GM19467 (cell line): ENCODE measurements at regions not wholly inside any gene's neighbourhood (a gene's known extent, or its start where the extent isn't known, plus 50 kb on each side); places are given as distances from the start of the nearest gene placed in this dataset.

ENCODE experiments used
- ATAC-seq: cut with Tn5 transposase; IDR thresholded peaks from one replicate; pipeline ENCODE4 v1.9.1; 2021; ENCODE audit warnings: mild to moderate bottlenecking, moderate library complexity; ENCODE audit not compliant: unreplicated experiment

DNA sequence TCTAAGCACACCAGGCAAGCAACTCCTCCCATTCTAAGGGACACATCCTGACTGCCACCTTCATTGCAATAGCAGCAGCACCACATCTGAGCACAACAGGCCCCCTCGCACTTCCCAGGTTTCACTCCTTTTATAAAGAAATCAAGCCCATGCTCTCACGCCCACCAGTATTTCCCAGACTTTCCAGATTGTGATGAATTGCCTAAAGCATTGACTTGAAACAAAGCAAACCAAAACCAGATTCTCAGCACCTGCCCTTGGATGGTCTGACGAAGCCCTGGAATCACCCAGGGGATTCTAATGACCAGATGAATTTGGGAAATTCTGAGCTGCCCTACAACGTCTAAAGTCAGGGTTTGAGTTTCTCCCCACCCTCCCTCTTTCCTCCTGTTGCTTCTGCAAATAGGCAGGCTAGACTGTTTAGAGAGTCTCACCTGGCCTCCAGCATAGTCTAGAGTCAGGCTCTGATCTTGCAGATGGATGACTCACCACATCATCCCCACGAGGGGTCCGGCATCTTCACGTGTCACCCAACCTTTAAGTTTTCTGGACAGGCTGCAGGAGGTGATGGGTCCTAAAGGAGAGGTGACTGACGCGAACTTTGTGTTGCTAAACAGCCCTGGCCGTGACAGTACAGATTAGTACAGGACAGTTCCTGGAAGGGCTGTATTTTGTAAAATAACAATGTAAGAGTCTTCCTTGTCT, 198.0 kb downstream of the SKIDA1 start:
- no peak for ATAC-seq

DNA sequence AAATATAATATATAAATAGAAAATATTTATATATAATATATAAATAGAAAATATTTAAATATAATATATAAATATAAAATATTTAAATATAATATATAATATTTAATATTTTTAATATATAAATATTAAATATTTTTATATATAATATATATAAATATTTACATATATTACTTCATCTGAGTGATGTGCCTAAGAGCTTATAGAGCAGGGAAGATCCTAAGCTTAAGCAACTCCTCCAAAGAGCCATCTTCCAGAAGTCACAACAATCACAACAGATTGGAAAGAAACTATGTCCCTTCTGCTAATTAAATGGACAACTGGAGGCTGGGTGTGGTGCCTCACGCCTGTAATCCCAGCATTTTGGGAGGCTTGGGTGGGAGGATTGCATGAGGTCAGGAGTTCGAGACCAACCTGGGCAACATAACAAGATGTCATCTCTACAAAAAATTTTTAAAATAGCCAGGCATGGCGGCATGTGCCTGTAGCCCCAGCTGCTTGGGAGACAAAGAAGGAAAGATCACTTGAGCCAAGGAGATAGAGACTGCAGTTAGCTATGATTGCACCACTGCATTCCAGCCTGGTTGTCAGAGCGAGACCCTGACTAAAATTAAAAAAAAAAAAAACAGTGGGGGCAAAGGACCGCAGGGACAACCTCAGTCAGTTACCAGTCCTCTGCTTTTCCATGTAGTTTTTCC, 198.7 kb downstream of the SKIDA1 start:
- ATAC-seq = no peak

DNA sequence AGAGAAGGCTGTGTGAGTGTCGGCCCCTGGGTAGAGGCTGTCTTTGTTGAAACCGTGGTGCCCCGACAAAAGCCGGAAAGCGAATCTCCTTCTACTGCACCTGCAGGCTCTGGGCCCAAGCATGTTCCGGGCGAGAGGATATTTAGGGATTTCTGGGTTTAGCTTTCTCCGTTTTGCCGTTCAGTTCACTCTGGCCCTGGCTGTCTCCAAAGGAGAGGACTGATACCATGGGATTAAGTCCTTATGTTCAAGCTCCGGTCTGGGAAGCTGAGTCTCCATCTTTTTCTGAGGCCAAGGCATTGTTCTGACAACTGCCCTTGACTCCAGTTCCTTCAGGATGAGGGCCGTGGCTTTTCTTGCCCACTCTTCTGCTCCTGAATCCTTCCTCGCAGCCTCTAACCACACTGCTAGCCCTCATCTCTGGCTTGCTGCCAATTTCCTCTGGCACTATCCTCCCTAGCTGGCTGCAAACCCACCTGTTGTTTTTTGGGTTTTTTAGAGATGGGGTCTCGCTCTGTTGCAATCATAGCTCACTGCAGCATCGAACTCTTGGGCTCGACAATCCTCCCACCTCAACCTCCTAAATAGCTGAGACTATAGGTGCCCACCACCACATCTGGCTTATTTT, 206.8 kb downstream of the SKIDA1 start:
- ATAC-seq = no peak

DNA sequence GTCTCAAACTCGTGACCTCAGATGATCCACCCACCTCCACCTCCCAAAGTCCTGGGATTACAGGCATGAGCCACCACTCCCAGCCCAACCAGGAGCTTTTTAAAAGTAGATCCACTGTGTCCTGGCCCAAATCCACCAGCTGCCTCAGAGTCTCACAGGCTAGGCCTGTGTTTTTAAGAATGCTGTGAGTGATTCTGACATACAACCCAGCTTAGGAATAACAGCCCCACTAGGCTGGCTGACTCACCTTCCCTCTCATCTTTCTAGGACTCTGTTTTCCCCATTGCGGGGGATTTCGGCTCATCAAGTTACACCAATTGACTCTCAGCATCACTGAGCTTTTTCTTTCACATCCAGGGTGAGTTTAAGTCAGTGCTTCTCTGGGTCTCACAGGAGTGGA, 207.6 kb downstream of the SKIDA1 start:
- no peak for ATAC-seq

DNA sequence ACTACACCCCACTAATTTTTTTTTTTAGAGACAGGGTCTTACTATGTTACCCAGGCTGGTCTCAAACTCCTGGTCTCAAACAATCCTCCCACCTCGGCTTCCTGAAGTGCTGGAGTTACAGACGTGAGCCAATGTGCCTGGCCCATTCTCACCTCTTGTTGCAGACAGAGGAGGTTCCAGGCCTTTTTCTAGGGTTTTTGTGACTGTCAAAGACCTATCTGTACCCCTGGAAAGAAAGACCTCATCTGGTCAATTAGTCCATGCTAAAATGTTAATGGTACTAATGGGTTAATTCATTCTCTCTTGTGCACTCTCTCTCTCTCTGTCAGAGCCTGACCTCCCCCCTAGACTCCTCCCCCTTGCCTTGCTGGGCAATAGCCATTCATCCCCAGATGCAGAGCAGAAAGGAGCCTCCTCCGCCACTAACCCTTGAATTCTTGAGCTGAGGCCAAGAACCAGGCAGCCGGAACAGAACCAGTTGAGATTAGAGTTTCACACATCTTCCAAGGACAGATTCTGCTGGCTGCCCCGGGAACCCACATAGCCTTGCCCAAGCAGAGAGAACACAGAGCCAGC, 209.7 kb downstream of the SKIDA1 start:
- no peak for ATAC-seq

DNA sequence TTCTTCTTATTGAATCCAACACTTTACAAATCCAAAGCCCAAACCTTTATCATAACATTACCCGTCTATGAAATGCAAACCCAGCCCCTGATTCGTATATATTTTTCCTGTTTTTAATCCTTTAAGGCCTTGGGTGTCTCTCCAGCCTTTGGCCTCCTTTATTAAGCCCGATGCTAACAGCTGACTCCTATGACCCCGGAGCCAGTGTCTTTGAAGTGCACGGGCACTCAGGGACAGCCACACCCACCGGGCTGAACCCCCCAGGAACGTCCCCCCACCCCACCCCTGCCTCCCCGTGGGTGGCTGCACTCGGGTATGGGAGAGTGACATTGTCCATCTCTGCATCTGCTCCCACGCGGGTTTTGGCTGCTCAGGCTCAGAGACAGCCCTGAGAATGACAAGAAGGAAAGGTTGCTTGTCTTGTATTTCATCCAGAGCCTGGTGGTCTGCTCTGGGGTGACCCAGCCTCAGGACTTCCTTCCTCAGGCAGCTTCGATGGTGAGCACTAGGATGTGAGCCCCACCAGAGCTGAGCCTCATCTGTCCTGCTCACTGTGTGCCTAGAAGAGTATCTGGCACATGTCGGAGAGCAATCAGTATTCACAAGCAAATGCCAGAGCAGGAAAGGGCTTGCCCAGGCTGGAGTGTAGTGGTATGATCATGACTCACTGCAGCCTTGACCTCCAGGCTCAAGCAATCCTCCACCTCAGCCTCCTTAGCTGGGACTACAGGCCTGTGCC, 210.4 kb downstream of the SKIDA1 start:
- ATAC-seq = no peak

DNA sequence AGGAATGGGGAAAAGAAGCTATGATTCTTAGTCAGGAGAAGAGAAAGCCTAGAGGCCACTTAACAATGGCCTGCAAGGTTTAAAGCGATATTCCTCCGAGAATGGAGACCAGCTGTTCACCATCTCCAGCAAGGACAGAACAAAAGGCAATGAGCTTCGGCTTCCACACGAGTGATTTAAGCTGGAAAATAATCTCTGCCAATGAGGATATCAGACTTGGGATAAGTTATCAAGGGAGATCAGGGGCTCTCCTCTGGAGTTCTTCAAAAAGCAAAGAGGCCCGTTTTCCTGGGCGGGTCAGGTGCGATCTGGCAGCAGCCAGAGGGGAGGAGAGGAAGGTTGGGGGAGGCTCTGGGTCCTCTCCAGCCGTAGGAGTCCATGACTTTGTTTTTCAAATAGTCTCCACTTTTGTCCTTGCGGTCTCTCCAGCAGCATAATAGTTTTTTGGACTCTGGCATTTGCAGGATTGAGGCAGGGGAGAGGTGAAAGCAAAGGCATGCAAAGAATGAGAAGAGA, 211.3 kb downstream of the SKIDA1 start:
- ATAC-seq = no peak

DNA sequence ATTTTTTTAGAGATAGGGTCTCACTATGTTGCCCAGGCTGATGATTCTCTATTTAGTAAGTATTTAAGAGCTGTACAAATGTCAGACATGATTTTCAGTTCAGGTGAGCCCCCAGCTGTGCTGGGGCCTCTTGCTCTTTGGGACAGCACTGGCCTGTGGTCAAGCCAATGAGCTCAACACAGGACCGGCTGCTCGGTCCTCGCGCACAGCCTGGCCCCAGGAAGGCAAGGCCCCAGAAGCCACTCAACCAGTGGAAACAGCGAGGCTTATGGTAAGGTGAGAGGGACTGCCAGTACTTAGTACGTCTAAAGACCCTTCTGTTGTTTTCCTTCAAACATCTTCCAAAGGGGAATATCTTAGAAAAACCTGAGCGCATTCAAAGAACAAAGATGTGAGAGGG, 211.8 kb downstream of the SKIDA1 start:
- no peak for ATAC-seq

DNA sequence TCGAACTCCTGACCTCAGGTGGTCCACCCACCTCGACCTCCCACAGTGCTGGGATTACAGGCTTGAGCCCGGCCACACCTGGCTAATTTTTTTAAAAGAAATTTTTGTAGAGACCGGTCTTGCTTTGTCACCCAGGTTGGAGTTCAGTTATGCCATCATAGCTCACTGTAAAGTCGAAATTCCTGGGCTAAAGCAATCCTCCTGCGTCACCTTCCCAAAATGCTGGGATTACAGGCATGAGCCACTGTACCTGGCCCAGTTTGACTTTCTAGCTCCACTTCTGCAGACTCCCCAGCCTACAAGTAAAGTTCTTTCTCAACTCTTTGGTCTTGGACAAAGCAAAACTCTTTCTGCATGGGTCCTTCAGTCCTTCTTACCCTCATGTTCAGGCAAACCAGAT, 214.1 kb downstream of the SKIDA1 start:
- ATAC-seq = no peak

DNA sequence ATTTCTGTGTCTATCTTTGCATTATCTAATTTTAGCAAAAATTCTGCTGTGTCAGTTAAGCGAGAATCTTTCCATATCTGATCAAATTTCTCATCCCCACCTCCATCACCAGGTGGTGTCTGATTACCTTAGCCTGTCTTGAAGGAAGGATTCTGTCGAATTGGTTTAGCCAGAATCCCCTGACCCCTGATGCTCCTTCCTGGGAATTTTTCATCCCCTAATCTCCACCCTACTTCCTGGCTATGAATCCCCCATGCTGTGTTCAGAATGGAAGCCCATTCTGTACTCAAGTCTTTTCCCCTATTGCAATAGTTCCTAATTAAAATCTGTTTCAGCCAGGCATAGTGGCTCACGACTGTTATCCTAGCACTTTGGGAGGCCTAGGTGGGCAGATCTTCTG, 216.1 kb downstream of the SKIDA1 start:
- ATAC-seq = no peak

DNA sequence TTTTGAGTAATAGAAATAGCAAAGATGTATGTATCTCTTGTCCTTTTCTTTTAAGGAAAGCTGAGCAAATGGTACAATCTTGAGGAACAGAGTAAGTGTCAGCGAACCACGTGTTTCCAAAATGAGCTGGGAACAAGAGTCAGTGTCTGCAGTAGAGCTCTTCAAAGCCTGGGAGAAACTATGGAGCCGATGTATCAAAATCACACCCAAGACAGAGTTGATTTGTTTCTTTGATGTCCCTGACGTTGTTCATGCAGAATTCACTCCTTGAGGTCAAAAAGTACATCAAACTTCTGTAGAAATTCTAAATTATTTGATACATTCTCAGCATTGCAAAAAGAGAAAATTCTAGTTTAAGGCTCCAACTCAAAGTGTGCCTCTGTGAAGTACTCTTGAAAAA, 216.5 kb downstream of the SKIDA1 start:
- no peak for ATAC-seq

DNA sequence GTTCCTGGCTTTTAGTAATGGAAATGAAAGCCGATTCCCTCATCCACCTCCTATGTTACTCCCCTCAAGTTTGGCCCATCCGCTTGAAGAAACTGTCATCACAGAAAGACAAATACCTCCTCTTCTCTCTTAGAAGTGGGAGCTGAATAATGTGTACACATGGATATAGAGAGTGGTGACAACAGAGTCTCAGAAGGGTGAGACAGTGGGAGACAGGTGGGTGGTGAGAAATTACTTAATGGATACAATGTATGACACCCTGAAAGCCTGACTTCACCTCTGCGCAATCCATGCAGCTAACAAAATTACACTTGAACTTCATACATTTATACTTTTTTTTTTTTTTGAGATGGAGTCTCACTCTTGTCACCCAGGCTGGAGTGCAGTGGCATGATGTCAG, 217.5 kb downstream of the SKIDA1 start:
- no peak for ATAC-seq

DNA sequence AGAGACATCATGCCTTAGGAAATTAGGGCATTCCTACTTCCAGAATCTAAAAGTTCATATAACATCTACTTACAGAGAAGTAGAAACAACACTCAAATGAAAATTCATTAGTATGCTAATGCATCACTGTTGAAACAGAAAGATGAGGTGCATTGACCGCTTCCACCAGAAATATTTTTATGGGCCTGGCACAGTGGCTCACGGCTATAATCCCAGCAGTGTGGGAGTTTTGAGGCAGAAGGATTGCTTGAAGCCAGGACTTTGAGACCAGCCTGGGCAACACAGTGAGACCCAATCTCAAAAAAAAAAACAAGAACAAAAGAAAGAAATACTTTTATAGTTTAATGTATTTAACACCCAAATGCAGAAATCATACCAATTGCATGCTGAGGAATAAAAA, 220.9 kb downstream of the SKIDA1 start:
- no peak for ATAC-seq

DNA sequence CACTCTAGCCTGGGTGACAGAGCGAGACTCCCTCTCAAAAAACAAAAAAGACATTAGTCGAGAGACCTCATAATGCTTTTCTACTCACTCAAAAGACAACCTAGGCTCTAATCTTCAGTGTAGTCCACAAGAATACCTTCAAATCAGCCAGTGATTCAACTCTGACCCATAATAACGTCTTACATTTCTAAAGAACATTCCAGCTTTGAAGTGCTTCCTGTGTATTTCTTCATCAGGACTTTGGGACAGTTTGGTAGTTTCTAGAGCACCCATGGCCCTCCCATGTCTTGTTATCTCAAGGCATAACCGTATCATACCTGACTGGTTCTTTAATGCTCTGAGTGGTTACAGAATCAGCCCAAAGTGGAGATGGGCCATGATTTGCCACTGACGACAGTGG, 221.3 kb downstream of the SKIDA1 start:
- no peak for ATAC-seq

DNA sequence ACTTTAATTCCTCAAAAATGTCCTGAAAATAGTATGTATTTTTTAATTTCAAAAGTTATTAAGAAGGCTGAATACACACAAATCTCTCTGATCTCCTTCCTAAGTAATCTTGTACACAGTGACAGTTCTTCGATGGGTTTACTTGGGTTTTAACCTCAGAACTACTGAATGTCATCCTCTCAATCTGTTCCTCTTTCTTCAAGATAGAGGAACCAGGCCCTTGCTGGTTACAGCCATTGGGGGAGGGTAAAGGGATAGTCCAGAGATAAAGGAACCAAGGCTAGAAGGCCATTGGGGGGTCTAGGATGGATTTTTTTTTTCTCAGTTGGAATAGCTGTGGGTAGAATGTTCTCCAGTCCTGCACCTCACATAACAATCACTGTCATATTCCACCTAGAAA, 224.9 kb downstream of the SKIDA1 start:
- no peak for ATAC-seq

DNA sequence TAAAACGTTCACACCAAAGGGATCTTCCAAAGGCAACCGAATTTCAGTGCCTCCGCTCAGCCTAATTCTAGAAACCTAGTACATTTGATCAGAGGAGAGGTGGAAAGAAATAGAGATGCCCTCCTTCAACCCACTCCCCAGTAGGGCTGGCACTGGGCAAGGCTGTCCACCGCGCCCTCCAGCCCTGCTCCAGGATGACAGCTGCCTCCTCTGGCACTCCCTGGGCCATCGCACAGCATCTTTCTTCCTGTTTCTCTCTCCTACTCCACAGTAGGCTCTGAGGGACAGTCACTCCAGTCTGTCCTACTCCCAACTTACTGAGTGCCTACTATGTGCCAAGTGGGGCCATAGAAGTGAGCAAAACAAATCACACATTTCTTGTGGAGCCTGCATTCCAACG, 226.2 kb downstream of the SKIDA1 start:
- ATAC-seq = no peak

DNA sequence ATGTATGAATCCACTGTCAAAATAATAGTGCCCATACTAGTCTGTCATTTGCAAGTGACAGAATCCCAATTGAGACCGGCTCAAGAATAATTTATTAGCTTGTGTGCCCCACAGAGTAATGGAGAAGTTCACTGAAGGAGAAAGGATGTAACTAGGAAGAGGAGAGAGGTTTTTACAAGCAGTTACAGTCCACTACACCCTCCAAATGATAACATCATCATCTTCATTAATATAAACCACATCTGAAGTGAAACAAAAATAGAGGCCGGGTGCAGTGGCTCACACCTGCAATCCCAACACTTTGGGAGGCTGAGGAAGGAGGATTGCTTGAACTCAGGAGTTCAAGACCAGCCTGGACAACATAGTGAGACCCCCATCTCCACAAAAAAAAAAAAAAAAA, 226.8 kb downstream of the SKIDA1 start:
- no peak for ATAC-seq

DNA sequence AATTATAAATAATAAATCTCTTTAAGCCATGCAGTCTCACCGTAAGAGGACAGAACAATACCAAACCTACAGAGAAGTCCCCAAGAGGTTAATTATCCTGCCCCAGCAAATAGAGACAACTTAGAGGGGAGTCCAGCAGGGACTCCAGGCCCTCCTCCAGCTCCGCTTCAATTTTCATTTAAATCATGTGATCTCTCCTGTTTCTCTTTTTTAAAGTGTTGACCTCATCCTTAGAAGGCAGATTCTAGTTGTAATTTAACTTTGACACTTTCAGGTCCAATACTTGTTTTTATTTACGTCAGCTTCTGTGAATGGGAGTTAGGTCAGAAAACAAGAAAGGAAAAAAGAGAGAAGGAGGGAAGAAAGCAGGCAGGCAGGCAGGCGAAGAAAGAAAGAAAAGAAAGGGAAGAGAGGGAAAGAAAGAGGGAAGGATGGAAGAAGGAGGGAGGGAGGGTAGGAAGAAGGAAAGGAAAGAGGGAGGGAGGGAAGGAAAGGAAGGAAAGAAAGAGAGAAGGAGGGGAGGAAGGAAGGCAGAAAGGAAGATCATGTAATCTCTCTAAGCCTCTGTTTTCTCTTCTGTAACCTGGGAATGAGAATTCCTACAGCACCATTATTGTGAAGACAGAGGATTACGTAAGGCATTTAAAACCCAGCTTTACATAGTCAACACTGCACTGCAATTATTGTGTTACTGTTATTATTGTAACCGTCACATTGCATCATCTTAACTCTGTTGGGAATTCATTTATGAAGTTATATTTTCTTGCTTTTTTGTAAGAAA, 227.7 kb downstream of the SKIDA1 start:
- no peak for ATAC-seq

DNA sequence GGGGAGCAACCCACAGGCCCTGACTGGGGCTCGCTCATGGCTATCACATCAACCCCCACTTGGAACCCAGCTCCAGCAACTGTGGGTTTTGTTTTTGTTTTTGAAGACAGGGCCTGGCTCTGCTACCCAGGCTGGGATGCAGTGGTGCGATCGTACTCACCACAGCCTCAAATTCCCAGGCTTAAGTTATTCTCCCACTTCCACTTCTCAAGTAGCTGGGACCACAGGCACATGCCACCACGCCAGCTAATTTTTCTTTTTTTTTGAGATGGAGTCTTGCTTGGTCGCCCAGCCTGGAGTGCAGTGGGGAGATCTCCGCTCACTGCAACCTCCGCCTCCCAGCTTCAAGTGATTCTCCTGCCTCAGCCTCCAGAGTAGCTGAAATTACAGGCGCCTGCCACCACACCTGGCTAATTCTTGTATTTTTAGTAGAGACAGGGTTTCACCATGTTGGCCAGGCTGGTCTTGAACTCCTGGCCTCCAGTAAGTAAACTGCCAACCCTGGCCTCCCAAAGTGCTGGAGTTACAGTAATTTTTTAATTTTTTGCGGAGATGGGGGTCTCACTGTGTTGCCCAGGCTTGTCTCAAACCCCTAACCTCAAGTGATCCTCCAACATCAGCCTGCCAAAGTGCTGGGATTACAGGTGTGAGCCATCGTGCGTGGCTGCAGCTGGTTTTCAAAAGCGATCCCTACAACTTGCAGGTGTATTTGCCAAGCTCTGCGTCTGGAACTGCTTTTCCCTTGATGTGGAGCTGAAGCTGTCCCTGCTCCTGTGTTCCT, 228.7 kb downstream of the SKIDA1 start:
- no peak for ATAC-seq
